GM19455 (cell line): ENCODE measurements at regions not wholly inside any gene's neighbourhood (a gene's known extent, or its start where the extent isn't known, plus 50 kb on each side); places are given as distances from the start of the nearest gene placed in this dataset.

ENCODE experiments used
- ATAC-seq: cut with Tn5 transposase; IDR thresholded peaks from one replicate; pipeline ENCODE4 v1.9.1; 2021; ENCODE audit not compliant: unreplicated experiment

DNA sequence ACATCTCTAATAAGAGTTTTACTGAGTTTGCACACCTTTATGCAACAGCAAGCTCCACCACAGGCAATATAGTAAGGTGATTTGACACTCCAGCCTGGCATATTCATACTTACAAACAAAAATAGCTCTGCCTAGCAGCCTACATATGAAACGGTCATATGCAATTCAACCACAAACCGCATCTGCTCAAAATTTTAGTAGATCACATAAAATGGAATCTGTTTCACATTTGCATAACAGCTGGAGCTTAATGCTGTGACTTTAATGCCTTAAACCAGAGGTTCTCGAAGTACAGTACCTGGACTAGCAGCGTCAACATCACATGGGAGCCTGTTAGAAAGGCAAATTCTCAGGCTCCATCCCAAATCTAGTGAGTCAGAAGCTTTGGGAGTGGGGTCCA lies 578.4 kb downstream of the CDH11 start:
- ATAC-seq: no peak

DNA sequence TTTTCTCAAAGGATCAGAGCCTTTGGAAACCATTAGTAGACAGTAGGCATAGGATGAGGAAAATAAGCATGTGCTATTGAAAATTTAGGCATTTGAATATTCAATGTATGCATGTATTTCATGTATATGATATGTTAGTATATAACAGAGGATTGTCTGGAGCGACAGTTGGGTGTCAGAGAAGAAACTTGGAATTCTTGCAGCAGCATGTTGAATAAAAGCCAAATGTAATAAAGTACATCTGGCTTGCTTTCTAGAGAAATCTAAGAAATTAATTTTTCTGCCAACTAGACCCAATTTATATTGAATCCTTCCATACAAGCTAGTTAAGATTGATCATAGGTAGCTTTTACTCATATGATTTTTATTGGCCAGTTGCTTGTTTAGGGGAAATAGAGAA lies 578.8 kb downstream of the CDH11 start:
- ATAC-seq: no peak

DNA sequence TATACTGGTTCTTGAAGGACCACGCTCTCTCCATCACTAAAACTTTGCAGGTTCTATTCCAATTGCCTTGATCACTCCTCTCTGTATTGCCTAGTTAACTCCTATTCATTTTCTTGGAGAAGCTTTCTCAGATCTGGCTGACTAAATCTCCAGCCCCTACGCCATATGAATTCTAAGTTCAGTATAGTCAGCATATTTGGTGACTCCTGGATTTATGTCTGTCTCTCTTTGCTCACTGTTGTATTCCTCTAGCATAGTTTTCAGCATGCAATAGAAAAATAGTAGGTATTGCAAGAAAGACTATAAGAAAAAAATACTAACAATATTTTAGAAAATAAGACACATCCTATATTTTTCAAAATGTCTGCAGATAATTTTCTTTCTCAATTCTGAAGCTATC lies 579.7 kb downstream of the CDH11 start:
- ATAC-seq: no peak

DNA sequence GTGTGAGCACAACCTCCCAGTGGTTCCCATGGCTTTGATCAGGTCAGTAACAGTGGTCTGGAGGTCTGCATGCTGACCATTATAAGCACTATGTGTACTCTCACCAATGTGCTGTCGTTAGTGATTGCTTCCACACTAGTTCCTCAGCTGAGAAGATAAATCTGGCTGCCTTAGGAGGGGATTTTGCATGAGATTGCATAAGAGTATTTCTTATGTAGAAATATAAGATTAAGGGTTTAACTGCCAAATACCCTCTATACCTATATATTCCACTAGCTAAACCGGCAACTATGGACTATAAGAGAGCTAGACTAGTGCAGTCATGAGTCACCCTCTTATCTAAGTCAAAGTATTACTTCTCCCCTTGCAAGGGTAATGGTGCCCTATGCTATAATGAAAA lies 580.2 kb downstream of the CDH11 start:
- no peak for ATAC-seq

DNA sequence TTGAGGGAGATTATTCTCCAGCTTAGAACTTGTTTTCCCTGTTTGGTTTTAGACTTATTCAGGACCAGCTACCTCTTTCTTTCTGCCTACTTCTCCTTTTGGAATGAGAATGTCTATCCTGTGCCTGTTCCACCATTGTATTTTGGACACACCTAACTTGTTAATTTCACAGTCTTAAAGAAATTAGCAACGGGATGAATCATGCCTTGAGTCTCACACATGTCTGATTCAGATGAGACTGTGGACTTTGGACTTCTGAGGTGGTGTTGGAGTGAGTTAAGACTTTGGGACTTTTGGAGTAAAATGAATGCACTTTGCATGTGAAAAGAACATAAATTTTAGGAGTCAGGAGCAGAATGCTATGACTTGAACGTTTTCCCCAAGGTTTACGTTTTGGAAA lies 581.4 kb downstream of the CDH11 start:
- ATAC-seq: no peak

DNA sequence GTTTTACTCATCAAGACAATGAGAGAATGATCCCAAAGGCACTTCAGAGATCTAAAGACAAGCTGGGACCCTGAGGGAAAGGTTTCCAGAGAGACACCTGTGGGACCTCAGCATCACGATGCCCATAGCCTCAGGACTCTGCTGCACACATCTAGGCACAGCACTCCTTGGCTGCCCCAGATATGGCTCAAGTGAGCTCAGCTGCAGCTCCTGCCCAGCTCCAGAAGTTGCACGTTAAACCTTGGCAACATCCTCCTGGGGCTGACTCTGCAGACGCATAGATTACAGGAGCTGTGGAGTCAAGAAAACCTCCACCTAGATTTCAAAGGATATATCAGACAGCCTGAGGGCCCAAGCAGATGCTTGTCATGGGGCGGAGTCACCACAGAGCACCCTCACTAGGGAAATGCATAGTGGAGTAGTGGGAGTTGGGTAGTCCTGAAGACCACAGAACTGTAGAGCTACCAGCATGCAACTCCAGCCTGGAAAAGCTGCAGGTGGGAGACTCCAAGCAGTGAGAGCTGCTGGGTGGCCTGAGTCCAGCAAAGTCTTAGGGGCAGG lies 582.0 kb downstream of the CDH11 start:
- no peak for ATAC-seq

DNA sequence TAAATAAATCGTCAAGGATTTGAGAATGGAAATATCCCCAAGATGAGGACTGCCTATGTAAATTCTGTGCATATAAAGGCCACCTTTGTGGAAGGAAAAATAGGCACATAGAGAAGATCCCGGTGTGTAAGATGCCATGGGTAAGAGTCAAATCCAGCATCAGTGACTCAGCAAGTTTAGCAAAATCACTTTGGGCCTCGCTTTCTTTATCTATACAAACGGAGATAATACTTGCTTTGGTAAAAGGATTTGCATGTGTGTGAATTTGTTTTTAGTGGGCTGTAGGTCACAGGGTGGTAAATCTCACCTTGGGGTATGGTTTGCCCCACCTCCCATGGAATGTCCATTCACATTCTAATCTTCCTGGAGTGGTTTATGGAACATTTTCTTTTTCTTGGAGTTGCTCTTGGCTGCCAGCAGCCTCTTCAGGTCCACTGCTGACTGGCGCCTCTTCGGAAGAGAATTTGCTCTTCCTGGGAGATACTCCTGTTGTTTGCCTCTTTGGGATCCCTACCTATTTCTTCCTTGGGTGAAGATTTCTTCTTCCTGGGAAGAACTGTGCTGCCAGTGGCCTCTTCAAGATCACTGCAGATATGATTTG lies 587.6 kb downstream of the CDH11 start:
- no peak for ATAC-seq

DNA sequence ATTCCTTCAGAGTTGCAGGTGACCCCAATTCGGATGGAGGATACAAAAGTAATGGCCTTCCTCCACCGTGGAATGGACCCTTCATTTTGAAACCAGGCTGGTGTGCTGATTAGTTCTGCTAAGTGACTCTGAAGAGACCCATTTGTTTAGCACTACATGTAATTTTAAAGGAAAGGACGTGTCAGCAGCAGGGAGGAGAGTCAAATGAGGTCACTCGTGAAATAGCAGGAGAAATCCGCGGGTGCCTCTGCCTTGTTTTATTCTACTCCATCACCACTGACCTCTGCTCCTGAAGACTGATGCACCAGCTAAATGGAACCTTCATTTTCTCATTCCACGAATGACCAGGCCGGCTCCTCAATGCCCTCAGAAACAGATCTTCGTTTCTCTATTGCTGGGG lies 589.2 kb downstream of the CDH11 start:
- no peak for ATAC-seq

DNA sequence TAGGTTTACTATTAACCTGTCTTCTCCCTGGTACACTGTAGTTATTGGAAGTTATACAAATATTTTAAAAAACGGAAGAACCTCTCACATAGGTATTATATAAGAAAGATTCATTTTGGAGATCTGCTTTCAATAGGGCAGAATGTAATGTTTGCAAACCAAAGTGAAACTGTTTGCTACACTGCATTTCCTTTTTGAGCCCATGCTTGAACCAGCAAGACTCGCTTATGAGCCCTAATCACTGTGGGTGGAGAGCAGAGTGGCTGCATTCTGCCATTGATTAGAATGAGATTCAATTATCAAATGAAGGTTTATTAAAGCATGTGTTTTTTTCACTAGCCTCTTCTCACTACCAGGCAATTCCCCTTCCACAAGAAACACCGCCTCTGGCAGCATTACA lies 589.7 kb downstream of the CDH11 start:
- ATAC-seq: no peak

DNA sequence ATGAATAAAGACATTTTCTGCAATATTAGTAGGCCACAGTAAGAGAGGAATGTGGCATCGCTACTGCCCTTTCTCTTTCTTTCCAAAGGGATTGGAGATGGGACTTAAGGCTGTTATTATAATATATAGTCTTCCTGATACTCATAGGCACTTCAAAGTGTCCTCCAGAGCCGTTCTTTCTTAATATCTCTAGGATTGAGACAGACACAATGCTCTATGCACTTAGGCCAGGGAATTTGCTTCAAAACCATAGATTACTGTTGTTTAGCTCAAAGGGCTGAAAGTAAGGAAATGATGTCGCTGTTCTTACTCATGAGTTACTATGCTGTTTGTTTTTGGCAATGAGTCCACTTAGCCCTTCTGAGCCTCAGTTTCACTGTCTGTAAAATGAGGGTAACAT lies 590.5 kb downstream of the CDH11 start:
- no peak for ATAC-seq

DNA sequence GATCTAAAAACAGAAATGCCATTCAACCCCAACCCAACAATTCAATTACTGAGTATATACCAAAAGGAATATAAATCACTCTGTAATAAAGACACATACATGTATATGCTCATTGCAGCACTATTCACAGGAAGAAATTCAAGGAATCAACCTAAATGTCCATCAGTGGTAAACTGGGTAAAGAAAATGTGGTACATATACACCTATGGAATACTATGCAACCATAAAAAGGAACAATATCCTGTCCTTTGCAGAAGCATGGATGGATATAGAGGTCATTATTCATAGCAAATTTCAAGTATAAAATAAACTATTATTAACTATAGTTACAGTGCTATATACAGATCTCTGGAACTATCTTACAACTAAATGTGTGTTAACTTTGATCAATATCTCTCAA lies 599.3 kb downstream of the CDH11 start:
- ATAC-seq: no peak

DNA sequence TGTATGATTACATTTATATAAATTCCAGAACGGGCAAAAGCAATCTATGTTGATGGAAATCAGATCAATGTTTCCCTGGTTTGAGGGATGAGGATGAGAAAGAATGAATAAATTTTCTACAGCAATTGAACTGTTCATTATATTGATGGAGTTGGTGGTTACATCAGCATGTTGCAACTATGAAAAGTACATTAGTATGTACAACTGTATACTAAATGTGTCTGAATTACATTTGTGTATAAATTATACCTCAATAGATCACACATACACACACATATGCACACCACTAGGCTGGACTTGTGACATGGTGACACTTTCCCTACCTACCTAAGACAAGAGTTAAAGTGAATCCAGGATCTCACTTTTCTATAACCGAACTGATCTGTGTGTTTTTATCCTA lies 608.0 kb downstream of the CDH11 start:
- no peak for ATAC-seq

DNA sequence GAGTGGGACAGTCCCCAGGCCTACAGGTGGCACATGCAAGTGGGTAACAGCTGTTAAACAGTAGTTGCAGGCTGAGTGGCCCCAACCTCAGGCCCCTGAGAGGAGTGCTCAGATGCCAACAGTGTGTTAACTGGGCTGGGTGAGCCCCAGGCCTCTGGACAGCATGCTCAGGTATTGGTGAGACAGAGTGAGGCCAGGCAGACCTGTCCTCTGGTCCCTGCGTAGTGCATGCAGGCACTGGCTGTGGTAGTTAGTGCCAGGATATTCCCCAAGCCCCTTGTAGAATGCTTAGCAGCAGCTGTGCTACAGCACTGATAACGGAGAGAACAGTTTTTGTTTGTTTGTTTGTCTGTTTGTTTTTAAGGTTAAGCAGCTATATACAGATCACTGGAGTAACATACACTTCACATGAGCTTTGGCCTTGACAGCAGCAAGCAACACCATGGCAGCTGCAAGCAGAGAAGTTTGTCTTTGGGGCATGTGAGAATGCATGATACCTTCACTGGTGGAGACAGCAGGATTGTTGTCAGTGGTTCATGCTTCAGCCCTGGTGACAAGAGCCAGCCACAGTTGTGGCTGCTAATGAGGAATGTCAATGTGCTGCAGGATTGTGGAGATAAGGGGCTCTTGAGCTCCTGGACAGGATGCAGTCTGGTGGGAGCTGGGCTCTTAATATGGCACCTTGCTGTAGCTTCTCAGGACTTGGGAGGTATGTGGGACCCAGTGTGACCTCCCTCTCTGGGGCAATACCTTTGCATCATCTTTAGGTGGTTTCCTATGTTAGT lies 614.4 kb downstream of the CDH11 start:
- ATAC-seq: no peak

DNA sequence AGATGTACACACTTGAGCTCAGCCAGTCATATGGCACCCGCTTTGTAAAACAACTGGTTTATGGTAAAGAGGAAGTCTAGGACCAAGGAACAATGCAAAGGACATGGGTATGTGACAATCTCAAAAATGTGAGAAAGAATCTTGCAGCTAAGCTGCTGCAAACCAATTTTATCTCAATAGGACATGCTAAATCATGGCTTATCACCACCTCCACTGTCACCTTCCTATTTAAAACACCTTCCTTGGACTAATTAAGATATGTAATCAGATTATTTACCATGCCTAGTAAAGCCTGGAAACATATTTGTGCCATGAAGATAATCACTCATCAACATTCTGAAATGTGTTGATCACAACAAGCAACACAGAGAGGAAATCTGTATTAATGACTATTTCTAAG lies 622.7 kb downstream of the CDH11 start:
- no peak for ATAC-seq

DNA sequence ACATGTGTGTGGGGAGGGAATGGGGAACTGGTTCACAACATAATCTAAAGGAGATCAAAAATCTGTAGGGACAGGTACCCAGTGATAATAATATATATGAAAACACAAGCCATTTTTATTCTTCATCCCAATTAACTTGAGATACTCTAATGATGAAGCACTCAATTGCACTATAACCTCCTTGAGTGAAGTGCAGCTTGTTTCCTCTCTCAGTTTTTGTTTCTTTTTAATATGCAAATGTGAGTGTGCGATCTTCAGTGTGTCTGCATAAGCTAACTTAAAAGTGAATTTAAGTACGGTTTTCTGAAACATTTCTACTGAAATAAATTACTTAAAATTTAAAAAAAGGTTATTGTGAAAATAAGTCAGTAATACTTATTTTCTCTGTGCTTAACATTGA lies 623.5 kb downstream of the CDH11 start:
- ATAC-seq: no peak

DNA sequence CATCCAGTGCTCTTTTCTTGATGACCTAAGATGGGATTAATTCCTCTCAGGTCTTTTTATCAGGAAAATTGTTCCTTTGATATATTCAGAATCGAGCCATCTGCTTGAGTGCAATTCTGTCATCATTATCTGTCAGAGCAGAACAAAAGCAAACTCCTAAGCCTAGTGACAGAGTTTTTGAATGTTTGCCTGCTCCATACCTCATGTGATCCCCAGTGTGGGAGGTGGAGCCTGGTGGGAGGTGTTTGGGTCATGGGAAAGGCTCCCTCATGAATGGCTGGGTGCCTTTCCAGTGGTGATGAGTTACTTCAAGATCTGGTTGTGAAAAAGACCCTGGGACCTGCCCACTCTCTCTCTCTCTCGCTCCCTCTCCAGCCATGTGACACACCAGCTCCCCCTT lies 628.2 kb downstream of the CDH11 start:
- ATAC-seq: no peak

DNA sequence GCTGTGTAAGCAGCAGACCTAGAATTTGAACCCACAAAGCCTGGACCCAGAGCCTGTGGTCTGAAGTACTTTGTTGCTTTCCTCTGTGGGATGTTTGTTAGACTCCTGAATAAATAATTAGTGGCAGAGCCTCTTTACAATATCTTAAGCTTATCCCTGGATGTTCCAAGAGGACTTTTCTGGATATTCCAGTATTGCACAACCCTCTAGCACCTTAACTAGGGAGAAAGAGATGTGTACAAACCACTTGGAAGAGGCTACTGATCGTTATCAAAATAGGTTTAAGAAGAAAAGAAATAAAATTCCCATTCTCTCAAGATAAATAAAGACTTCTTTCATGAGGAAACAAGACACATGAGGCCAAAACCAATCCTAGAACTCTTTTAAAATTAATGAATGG lies 632.4 kb downstream of the CDH11 start:
- no peak for ATAC-seq

DNA sequence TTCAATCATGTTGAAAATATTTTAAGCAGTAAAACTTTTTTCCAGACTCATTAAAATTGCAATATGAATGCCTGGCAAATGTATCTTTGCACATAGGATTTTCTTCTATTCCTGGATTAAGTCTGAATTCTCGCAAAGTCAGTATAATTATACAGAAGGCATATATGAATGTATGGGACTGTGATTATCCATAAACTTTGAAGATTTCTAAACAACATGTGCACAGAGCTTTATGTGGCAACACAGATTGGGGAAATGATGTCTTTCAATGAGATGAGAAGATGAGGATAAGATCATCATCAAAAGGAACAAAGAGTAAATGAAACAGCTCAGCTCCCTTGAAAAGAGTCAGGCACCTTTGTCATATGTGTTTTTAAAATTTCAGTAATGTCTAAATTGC lies 635.3 kb downstream of the CDH11 start:
- ATAC-seq: no peak

DNA sequence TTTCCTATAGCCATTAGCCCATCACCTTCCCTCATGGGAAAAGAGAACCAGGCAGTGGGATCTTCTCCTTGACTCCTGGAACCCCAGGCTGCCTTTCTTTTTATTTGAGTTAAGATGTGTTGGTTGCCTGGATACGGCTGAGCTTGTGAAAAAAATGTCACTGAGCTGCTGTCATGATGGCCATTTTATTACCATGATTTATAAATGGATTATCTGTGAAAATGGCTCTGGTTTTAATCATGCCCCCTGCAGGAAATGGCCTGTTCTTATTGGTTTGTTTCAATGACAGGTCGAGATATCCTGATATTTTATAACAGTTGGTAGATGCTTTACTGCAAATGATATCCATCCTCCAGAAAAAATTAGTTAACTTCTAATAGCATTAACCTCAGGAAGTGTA lies 640.4 kb downstream of the CDH11 start:
- no peak for ATAC-seq

DNA sequence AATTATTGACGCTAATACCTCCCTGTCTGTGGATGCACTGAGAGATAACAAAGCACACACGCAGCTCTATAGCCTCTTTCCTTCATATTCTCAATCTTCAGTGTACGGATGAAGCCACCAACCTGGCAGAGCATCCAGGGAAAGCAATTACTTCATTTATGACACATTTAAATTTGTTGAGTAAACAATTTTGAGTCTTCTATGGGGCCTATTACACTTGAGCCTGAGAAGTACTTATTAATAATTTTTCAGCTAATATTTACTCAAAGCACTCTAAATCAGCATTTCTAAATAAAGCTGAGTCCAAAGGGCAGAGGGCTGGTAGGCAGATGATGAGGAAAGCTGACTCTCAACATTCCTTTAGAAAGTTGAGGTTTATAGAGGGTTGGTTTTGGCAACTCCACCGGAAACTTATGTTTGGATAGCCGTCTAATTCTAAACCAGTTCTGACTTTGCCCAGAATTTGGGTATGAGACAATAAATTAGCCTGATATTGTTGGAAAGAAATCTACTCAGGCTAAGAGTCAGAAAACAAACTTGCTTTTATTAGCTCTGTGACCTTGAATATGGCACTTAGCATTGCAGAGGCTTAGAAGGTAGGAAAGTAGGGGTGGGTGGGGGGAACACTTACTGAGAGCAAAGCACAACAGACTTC lies 643.5 kb downstream of the CDH11 start:
- no peak for ATAC-seq

DNA sequence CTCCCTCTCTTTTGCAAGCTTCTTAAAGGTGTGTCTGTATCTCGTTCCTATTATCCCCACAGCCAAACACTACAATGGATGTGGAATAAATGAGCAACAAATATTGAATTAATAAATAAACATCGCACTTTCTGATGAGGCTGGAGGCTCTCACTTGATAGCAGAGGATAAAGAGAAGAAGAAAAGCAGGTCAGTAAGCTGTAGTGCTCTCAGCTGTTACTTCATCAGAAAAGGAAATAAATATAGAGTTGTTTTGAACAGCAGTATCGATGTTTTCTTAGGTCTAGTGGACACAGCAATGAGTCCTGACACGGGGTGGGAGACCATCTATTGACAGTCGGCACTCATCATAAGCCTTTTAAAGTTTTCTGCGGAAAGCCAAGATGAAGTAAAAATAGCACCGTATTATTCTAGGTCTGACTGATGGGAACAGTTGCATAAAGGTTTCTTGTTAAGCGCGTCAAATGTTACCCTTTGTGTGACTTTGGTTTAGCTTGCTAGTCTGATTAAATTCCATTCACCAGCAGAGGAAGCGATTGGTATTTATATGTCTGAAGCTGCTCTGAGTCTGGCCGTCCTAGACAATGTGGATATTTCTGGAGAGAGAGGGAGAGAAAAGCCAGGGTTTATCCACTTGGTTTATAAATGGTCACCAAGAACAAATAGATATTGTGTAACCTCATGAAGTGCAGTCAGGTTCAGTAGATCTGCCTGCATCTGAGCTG lies 646.1 kb downstream of the CDH11 start:
- no peak for ATAC-seq

DNA sequence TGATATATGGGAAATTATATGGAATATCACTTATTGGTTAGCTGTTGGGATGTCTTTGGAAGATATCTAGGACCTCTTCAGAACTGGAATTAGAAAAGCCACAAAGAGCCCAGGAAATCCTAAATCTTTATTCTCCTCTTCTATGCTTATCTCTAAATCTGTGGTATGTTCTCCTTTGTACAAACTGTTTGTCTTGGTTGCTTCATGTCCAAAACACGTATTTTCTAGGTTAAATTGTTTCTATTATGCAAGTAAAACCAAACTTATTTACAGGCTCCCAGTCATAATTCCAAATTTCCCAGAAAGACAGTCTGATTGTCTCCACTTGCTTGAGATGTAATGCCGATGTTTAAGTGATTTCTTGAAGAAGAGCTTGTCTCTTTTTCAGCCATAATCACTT lies 650.9 kb downstream of the CDH11 start:
- no peak for ATAC-seq
